DND-41 (cell line): ENCODE measurements at regions not wholly inside any gene's neighbourhood (a gene's known extent, or its start where the extent isn't known, plus 50 kb on each side); places are given as distances from the start of the nearest gene placed in this dataset.

Experiments used
- EZH2 ChIP-seq: IDR thresholded peaks from 3 replicates; pipeline ENCODE4 v1.6.1; 2012; ENCODE audit warnings: borderline replicate concordance, low read depth, mild to moderate bottlenecking, moderate library complexity, low read length, inconsistent platforms; ENCODE audit not compliant: severe bottlenecking
- TF ChIP-seq, protein P1 (sequence below): IDR thresholded peaks from 2 replicates; pipeline ENCODE4 v1.5.1; 2012; ENCODE audit warnings: borderline replicate concordance, low read length, moderate library complexity, mild to moderate bottlenecking; ENCODE audit not compliant: poor library complexity, severe bottlenecking; ENCODE audit errors: extremely low read depth

- TF ChIP-seq, protein P1, sequence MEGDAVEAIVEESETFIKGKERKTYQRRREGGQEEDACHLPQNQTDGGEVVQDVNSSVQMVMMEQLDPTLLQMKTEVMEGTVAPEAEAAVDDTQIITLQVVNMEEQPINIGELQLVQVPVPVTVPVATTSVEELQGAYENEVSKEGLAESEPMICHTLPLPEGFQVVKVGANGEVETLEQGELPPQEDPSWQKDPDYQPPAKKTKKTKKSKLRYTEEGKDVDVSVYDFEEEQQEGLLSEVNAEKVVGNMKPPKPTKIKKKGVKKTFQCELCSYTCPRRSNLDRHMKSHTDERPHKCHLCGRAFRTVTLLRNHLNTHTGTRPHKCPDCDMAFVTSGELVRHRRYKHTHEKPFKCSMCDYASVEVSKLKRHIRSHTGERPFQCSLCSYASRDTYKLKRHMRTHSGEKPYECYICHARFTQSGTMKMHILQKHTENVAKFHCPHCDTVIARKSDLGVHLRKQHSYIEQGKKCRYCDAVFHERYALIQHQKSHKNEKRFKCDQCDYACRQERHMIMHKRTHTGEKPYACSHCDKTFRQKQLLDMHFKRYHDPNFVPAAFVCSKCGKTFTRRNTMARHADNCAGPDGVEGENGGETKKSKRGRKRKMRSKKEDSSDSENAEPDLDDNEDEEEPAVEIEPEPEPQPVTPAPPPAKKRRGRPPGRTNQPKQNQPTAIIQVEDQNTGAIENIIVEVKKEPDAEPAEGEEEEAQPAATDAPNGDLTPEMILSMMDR = no peak
- no peak for TF ChIP-seq EZH2
Measured at GRCh38 chr2:67057123-67057522, 340.0 kb upstream of the ETAA1 start.
